Stromal cell of bone marrow (primary cell): ENCODE measurements at regions not wholly inside any gene's neighbourhood (a gene's known extent, or its start where the extent isn't known, plus 50 kb on each side); places are given as distances from the start of the nearest gene placed in this dataset.
A peak's percentile ranks its signal among the peaks of the same experiment; 100 is the strongest.

Experiments
- DNase-seq: peaks from one replicate; pipeline ENCODE4 v3.0.0-alpha.2; 2012; ENCODE audit warnings: low read depth

DNA sequence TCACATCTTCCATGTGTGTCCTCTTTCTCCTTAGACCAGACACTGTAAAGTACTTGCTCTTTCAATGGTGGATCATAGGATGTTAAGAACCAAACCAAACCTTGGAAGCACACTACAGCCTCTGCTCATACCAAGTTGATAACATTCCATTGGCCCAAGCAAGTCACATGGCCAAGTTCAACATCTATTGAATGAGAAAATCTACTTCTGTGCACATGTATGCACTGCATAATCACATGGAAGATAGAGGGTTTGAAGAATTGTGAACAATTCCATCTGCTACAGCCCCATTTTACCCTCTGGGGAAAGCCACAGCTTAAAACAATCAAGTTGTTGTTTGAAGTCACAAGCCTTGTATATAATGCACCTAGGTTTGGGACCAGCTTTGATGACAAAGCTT, 68.2 kb downstream of the MFAP3 start:
- DNase-seq, result no peak

DNA sequence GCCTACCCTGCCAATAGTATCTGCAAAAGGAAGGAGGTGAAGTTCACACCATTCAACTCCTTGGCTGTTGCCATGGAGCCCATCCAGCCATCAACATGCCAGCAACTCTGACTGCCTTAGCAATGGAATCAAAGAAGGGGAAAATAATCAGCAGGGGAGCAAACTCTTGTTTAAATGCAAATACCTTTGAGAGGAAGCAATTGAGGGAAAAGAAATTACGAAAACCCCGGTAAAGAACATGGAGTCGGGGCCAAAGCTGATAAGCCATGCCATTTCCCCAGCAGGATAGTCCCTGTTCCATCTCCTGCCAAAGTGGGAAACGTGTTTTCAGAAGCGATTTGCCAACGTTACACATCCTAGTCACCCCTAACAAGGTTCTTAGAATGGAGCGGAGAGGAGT, 69.0 kb downstream of the MFAP3 start:
- DNase-seq, result no peak

DNA sequence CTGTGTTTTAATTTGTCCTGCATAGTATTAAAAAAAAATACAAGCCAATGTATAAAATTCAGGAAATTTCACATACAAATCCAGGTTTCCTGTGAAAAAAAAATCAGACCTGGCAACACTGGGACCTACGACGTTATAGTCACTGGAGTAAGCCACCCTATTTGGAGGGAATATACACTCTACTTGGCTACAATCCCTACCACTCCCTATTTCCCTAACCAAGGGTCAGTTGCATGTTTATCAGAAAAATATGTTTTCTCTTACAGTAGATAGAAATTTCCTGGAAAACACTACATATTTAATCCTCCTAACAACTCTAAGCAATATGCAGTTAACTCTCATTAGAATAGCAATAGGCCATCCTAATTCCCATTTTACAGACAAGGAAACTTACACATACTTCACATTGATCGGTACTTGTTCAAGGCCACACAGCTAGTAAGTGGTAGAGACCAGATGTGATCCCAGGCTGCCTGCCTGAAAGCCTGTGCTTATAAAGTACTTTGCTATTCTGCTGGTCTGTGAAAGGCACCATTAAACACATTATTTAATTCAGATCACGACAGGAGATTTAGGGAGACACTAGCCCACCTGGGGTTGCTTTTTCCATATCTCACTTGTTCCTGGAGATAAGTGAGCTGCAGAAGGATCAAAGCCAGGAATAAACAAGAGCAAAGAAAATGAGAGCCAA, 70.8 kb downstream of the MFAP3 start:
- no peak for DNase-seq

DNA sequence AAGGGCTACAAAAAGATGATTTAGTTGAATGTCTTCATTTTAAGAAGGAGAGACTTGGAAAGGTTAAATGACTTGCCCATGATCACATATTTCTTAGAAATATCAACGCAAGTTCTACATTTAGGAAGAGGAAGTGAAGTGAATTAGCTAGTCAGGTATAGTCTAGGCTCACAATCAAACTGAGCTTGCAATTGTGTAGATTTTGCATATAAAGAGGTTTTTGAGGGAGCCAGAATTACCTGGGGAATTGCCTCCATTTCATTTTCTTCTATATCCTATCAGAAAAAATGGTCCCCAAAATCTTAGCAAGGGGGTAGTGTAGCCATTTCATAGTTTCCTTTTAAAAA, 71.3 kb downstream of the MFAP3 start:
- no peak for DNase-seq

DNA sequence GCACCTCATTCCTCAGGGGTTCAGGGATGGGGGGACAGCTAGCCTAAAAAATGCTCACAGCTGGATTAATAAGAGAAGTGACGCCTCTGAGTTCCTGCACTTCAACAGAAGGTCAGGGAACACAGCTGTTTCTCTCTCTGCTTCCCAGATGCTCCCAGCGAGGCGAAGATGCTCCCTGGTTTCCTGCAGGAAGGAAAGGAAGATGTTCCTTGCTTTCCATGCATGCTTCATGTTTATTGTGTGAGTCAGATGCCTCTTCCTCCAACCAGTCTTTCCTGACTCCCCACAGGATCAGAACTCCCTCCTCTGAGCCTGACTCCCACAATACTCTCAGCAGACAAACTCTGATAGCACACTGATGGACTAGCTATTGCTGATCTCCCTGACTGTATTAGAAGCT, 71.9 kb downstream of the MFAP3 start:
- no peak for DNase-seq

DNA sequence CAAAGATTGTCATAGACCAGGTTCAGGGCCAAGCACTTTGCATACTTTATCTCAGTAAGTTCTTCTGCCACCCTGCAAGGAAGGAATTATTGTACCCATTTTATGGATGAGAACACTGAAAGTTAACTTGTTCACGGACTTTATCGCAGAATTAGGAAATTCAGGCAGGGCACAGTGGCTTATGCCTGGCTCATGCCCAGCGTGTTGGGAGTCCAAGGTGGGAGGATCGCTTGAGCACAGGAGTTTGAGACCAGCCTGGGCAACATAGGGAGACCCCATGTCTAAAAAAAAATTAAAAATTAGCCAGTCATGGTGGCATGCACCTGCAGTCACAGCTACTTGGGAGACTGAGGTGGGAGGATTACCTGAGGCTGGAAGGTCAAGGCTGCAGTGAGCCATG, 72.4 kb downstream of the MFAP3 start:
- DNase-seq, result no peak

DNA sequence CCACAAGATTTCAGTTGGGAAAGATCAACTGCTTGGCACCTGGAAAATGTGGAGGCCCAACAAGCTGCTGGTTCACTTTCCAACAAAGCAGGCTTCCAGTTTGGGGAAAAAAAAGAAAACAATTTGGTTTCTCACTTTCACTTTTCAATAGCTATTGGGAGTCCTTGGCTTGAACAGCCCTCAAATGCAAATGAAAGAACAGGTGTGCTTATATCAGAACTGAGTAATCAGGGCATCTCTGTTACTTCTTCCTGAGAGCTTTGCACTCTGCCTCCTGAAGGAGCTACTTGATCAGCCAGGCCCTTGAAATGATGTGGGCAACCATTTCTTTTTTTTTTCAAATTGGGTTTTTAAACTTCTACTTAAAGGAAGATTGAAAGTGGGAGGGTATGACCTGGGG, 73.5 kb downstream of the MFAP3 start:
- no peak for DNase-seq

DNA sequence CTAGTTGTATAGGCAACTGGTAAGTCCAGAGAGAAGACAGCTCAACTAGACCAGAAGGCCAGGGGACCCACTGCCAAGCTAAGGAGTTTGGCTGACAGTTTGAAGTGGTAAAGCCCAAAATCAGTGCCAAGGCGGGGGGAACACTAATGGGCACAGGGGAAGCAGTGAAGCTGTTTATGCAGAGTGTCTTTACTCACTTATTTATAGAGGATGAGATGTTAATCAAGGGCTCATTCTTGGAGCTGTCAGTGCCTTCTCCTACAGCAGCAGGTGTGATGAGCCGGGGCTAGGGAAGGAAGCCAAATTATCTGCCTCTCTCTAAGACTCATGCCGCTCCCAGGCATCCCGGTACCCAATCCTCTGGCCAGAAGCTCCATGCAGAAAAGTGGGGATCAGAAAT, 75.2 kb upstream of the GALNT10 start:
- DNase-seq, result no peak

DNA sequence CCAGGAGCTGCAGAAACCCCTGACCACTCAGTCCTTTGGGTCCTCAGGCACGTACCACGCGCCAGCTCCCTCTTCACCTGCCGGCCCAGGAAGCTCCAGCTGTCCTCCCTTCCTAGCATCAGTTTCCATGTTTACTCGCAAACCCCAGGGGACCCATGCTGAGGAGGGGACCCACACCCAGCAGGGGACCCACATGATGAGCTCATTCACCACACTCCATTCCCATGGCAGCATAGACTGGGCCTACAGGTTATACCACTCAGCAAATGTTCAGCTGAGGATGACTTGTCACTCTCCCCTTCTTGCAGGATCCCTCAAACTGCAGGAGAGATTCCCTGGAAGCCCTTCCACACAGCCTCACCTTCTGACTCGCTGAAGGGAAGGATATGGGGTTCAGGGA, 73.5 kb upstream of the GALNT10 start:
- DNase-seq, result no peak

DNA sequence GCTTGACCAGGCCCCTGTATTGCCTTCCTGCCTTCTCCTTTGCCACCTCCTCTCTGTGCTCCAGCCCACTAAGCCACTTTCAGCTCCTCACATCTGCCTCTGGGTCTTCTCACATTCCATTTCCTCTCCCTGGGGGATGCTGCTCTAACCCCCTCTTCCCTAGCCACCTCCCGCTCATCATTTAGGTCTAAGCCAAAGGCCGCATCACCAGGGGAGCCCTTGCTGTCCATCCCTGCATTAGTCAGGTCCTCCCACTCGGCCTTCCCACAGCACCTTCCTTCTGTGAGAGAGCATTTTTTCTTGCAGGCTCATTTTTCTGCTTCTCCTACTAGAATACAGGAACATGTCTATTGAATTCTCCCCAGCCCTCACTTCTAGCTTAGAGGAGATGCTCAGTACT, 72.6 kb upstream of the GALNT10 start:
- DNase-seq, result no peak

DNA sequence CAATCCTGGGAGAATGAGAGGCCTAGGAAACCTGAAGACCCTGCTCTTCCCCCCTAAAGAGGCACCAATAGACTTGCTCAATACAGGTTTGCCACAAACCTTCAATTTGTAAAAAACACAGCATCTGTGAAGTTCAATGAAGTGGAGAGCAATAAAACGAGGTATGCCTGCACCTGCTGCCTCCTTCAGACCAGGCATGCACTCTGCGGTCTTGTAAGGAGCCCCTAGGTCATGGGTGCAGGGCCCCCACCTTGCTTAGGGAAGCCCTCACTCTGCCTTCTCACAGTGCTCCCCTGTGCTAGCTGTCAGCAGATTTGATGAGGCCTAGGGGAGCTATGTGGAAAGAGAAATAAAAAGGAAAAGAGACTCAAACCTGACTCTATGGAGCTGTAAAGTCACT, 72.1 kb upstream of the GALNT10 start:
- no peak for DNase-seq

DNA sequence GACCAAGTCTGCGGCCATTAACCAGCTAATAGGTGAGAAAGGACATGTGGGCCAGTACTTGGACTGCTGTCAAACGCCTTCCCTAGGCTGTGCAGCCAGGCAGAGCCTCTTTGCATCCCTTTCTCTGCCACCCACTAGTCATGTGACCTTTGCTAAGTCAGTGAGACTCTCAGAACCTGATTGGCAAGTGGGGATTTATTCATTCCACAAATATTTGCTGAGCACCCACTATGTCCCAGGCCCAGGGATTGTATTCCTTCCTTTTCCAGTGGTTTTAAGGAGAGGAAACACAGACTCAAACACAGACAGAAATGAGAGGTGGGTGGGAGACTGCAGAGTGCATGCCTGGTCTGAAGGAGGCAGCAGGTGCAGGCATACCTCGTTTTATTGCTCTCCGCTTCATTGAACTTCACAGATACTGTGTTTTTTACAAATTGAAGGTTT, 71.6 kb upstream of the GALNT10 start:
- no peak for DNase-seq

DNA sequence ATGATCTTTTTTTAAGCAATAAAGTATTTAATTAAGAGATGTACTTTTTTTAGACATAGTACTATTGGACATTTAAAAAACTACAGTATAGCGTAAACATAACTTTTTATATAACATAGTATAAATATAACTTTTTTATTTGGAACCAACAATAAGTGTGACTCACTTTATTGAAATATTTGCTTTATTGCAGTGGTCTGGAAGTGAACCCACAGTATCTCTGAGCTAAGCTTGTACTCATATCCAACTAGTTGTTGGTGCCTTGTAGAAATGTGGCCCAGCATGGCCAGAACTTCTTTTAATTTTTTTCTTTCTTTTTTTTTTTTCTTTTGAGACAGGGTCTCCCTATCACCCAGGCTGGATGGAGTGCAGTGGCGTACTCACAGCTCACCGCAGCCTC, 61.5 kb upstream of the GALNT10 start:
- DNase-seq, result no peak

DNA sequence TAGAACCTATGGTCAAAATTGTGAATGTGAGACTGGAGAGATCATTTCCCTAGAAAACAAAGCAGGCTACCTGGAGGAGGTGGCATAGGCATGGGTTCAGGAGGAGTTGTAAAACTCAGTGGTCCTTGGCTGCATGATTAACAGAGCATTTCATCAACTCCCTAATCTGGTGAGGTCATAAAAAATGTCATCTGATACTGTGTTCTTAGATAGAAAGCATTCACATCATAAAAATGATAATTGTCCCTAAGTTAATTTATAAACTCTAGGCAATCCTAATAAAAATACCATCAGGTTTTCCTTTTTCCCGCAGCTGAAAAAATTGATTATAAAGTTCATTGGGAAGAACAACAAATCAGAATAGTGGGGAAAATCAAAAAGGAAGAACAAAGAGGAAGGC, 60.6 kb upstream of the GALNT10 start:
- DNase-seq, result no peak

DNA sequence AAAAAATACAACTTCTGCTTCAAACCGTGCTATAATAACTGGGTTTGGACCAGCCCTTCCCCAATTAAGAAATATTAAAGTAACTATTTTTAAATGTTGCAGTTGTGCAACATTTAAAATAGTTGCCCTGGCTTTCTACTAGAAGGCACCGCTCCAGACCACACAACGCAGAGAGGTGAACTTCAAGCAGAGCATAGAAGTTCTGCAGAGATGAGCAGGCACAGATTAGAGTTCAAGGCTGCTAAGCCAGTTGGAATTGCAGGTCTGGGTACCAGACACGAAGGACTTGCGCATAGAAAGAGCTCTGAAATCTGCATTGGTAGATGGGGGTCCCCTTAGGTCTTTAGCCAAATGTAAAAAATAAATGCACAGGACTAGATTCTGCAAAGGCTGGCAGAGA, 58.7 kb upstream of the GALNT10 start:
- DNase-seq, result no peak

DNA sequence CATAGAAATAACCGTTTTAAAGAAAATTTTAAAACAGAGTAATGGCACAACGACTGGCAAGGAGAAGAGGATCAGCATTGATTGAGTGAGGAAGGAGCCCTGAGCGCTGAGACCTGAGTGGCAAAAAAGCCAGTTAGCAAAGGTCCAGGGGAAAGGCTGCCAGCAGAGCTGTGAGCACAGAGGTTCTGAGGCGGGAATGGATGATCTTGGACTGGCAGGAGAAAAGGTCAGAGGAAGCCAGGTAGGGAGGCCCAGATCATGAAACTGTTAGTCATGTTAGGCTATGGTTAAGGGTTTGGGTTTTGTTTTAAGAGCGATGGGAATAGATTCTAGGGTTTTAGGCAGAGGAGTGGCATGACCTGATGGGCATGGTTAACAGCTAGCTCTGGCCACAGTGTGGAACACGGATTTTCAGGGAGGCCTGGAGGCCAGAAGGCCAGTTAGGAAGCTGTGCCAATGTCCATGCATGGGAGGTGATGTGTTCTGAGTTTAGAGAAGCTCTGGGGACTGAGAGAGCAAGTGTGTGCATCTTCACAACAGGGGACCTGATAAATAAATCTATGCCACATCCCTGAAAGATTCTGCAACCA, 57.7 kb upstream of the GALNT10 start:
- DNase-seq, result no peak

DNA sequence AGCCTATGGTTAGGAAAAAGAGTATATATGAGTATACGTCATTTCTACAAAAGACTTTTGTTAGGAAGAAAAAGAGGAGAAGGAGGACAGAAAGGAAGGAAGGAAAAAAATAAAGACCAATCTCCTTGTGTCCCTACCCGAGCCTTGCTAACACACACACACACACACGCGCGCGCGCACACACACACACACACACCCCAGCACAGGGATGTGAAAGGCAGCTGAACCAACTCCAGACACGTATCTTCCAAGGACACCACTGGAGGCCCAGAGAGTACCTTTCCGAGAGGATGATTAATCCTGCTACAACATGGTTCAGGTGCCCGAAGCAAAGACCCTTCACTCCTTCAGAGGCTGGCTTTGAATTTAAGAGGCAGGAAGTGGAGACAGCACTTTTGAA, 56.9 kb upstream of the GALNT10 start:
- DNase-seq, result no peak

DNA sequence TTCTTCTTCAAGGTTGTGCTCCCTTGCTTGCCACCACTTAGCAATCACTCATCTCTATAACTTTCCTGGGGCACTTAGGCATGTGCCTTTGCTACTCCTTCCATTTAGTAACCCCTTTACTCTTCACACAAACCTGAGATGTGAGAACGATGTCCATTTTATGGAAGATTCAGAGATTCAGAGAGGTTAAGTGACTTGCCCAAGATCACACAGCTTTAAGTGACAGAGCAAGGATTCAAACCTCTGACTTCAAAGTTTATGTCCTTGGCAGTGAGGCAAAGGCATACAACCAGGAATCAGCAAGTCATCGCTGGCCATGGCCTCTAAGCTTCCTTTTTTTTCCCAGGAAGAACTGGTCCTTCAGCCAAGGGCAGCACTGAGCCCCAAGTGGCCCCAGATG, 56.0 kb upstream of the GALNT10 start:
- no peak for DNase-seq

DNA sequence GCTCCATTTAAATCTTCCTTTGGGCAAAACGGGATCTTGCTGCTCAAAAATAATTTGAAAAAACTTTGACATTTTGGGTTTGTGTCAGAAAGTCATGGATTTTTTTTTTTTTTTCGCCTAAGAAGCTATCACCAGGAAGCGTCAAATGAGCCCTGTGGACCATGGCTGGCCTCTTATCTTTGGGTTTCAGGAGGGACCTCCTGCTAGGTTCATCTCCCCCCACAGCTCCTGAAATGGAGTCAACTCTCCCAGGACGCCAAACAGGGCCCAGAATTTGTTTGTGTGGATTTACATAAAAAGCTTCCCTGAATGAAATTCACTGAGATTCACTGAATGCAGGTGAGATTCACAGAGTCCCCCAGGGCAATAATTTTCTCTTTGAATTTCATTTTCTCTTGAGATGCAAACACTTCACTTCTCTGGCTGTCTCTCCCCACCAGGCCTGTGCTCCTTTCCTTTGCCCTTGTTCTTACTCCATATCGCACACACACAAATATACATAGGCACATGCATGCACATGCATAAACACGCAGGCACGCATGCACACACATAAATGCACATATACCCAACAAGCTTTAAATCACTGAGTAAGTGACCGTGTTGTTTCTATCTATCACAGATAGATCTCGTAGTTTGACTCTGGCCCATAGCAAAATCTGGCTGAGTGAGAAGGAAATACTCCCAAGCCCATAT, 55.3 kb upstream of the GALNT10 start:
- no peak for DNase-seq

DNA sequence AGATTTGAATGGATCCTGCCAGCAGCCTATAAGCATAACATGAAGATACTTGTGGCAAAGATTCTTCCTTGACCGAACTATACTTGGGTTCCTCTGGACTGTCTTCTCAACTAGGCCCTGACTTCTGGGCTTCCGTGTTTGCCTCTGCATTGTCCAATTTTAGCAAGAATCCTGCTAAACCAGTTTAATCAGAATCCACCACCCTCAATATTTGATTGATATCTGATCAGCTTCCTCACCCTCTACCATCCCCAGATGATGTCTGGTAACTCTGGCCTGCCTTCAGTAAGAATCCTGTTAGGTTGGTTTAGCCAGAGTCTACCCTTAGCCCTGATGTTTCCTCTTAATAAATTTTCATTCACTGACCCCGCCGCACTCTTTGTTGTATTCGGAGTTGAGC, 54.4 kb upstream of the GALNT10 start:
- no peak for DNase-seq

DNA sequence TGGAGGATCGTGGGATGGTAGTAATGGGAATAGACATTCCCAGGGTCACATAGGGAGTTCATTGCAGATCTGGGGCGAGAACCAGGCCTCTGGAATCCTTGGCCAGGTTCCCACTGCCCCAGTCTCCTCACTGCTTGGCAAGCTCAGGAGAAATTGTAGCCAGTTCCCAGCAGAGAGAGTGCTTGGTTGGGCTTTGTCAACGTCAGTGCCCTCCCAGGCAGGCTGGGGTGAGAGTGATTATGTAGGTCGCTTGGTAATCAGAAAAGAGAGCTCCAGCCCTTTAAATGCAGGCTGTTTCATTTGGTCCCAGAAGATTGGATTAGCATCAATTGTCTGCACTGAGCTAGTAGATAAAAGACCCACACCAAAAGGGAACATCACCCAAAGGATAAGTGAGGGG, 51.8 kb upstream of the GALNT10 start:
- DNase-seq, result peak; percentile 40

DNA sequence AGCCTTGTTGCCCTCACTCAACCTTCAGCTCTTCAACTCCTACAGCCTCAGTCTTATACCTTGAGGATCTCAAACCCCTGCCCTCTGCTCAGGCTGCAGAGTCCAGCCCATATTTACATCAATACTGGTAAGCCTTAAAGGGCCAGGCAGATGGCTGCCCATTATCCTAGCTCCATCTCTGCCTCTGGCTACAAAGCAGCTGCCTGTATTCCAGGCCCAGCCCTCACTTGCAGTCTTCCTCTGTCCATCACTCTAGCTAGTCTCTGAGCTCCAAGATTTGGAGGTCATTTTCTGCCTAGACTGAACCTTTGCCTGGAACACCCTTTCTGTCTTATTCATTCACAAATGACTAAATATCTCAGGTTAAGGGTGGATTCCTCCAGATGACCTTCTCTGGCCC, 50.2 kb upstream of the GALNT10 start:
- no peak for DNase-seq
